OCI-LY7 (cell line): ENCODE measurements at regions not wholly inside any gene's neighbourhood (a gene's known extent, or its start where the extent isn't known, plus 50 kb on each side); places are given as distances from the start of the nearest gene placed in this dataset.

Source experiments
- CTCF ChIP-seq: fragments of 200-600 bp; sonication (generic); conservative IDR thresholded peaks from 2 replicates; pipeline ENCODE4 v1.5.1; 2014; ENCODE audit warnings: mild to moderate bottlenecking, antibody characterized with exemption, low read length, moderate library complexity, mixed read lengths
- EZH2phosphoT487 ChIP-seq: fragments of 200-600 bp; sonication (generic); IDR thresholded peaks from 2 replicates; pipeline ENCODE4 v1.6.1; 2018; ENCODE audit warnings: low read depth, borderline replicate concordance, mild to moderate bottlenecking, mixed run types, antibody characterized with exemption, low read length, moderate library complexity, mixed read lengths

GRCh38 chr2:160973991-160974390, 186.2 kb upstream of the TANK start:
- TF ChIP-seq CTCF (no peak), EZH2phosphoT487 (no peak)
